Parathyroid adenoma (tissue), 2 donors: ENCODE measurements at regions not wholly inside any gene's neighbourhood (a gene's known extent, or its start where the extent isn't known, plus 50 kb on each side); places are given as distances from the start of the nearest gene placed in this dataset.

Experiments used
- H2AFZ ChIP-seq: fragments of 300-600 bp; sonication (generic); one replicate; pipeline ENCODE4 v1.7.0; 2017; ENCODE audit warnings: antibody characterized with exemption, mild to moderate bottlenecking
- H3K27ac ChIP-seq: fragments of 300-600 bp; sonication (generic); one replicate; pipeline ENCODE4 v1.7.0; 2017
- H3K27me3 ChIP-seq: fragments of 300-600 bp; sonication (generic); one replicate; pipeline ENCODE4 v1.7.0; 2017; ENCODE audit warnings: low read length; ENCODE audit not compliant: control insufficient read depth, insufficient read depth
- H3K36me3 ChIP-seq: fragments of 300-600 bp; sonication (generic); one replicate; pipeline ENCODE4 v1.7.0; 2017; ENCODE audit warnings: low read length; ENCODE audit not compliant: control insufficient read depth, insufficient read depth
- H3K4me1 ChIP-seq: fragments of 300-600 bp; sonication (generic); one replicate; pipeline ENCODE4 v1.7.0; 2017; ENCODE audit warnings: control low read depth
- H3K4me2 ChIP-seq: fragments of 300-600 bp; sonication (generic); one replicate; pipeline ENCODE4 v1.7.0; 2017; ENCODE audit warnings: low read length
- H3K4me3 ChIP-seq: fragments of 300-600 bp; sonication (generic); one replicate; pipeline ENCODE4 v1.7.0; 2017; ENCODE audit warnings: low read depth, low read length
- H3K79me2 ChIP-seq: fragments of 300-600 bp; sonication (generic); one replicate; pipeline ENCODE4 v1.7.0; 2017; ENCODE audit warnings: control low read depth
- H3K9ac ChIP-seq: fragments of 300-600 bp; sonication (generic); one replicate; pipeline ENCODE4 v1.7.0; 2017; ENCODE audit warnings: mild to moderate bottlenecking
- H3K9me3 ChIP-seq: fragments of 300-600 bp; sonication (generic); one replicate; pipeline ENCODE4 v1.7.0; 2017; ENCODE audit warnings: low read length; ENCODE audit not compliant: control insufficient read depth
- TF ChIP-seq, protein P1 (sequence below): fragments of 300-600 bp; sonication (generic); IDR thresholded peaks from one replicate; pipeline ENCODE4 v1.7.0; 2017; ENCODE audit warnings: antibody characterized with exemption, mild to moderate bottlenecking
- donor health status: primary hyperparathyroidism.

DNA sequence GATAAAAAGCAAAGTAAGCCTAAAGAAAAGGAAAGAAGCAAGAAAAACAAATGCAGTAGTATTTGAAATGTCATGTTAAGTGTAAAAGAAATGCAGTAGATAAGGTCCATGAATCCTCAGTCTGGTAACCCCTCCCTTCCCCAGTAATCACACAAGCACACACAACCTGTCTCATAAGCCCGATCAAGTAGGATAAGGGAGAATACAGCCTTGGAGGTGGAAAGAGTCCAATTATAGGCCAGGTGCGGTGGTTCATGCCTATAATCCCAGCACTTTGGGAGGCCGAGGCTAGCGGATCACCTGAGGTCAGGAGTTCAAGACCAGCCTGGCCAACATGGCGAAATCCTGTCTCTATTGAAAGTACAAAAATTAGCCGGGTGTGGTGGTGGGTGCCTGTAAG, 117.9 kb downstream of the GADD45G start:
- H3K9me3 ChIP-seq, result no peaks in the 10 kb centered on the region
- H3K4me2 ChIP-seq, result no peak overlapping the region
- H3K79me2 ChIP-seq, result no peaks in the 10 kb centered on the region
- no peak overlapping the region for H3K4me3 ChIP-seq
- no peak overlapping the region for H2AFZ ChIP-seq
- no peak overlapping the region for H3K9ac ChIP-seq
- H3K27ac ChIP-seq, result no peak overlapping the region
- no peaks in the 10 kb centered on the region for H3K4me1 ChIP-seq
- H3K36me3 ChIP-seq, result no peaks in the 10 kb centered on the region
- TF ChIP-seq, protein P1, sequence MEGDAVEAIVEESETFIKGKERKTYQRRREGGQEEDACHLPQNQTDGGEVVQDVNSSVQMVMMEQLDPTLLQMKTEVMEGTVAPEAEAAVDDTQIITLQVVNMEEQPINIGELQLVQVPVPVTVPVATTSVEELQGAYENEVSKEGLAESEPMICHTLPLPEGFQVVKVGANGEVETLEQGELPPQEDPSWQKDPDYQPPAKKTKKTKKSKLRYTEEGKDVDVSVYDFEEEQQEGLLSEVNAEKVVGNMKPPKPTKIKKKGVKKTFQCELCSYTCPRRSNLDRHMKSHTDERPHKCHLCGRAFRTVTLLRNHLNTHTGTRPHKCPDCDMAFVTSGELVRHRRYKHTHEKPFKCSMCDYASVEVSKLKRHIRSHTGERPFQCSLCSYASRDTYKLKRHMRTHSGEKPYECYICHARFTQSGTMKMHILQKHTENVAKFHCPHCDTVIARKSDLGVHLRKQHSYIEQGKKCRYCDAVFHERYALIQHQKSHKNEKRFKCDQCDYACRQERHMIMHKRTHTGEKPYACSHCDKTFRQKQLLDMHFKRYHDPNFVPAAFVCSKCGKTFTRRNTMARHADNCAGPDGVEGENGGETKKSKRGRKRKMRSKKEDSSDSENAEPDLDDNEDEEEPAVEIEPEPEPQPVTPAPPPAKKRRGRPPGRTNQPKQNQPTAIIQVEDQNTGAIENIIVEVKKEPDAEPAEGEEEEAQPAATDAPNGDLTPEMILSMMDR, result no peak
- H3K27me3 ChIP-seq, result no peaks in the 10 kb centered on the region

DNA sequence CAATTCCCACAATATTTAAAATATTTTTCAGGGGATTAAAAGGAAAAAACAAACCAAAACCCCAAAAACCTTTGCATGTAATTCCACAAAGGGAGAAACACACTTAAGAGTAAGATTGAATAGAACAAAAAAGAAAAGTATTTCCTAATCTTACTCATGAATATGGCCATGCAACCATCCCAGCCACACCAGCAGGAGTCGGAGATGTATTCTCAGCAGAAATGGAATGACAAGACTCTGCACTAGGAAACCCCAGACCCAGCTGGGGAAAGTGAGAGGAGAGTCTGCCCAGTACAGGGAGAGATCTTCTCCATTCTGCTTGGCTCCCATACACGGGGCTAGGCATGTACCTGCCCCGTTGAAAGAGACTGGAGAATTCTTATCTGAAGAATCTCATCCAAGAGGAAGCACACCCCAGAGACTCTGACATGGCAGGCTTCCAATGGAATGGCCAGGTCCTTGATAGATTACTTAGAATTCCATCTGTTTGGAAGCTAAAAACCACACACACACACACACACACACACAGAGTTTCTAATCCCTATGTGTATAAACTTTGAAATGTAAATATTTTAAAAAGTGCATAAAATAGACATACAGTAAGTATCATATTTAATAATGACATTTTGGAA, 118.8 kb downstream of the GADD45G start:
- no peak overlapping the region for H3K4me3 ChIP-seq
- no peak overlapping the region for H3K27ac ChIP-seq
- TF ChIP-seq, protein P1, result no peak
- no peaks in the 10 kb centered on the region for H3K79me2 ChIP-seq
- H3K4me1 ChIP-seq, result no peaks in the 10 kb centered on the region
- H3K9ac ChIP-seq, result no peak overlapping the region
- H3K36me3 ChIP-seq, result no peaks in the 10 kb centered on the region
- no peaks in the 10 kb centered on the region for H3K27me3 ChIP-seq
- H3K9me3 ChIP-seq, result no peaks in the 10 kb centered on the region
- no peak overlapping the region for H2AFZ ChIP-seq
- H3K4me2 ChIP-seq, result no peak overlapping the region

DNA sequence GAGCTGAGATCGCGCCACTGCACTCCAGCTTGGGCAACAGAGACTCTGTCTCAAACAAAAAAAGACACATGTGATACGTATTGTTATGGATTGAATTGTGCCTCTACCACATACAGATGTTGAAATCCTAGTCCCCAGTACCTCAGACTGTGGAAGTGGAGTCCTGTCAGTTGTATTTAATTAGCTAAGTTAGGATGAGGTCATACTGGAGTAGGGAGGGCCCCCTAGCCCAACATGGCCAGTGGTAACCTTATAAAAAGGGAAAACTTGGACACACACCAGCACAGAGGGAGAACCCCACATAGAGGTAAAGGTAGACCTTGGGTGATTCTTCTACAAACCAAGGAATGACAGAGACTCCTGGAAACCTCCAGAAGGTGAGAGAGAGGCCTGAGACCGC, 119.8 kb downstream of the GADD45G start:
- no peaks in the 10 kb centered on the region for H3K36me3 ChIP-seq
- H3K27ac ChIP-seq, result no peak overlapping the region
- H3K9ac ChIP-seq, result no peak overlapping the region
- no peak overlapping the region for H3K4me3 ChIP-seq
- no peaks in the 10 kb centered on the region for H3K9me3 ChIP-seq
- no peaks in the 10 kb centered on the region for H3K79me2 ChIP-seq
- H2AFZ ChIP-seq, result no peak overlapping the region
- no peaks in the 10 kb centered on the region for H3K4me1 ChIP-seq
- no peak overlapping the region for H3K4me2 ChIP-seq
- no peaks in the 10 kb centered on the region for H3K27me3 ChIP-seq
- TF ChIP-seq, protein P1, result no peak

DNA sequence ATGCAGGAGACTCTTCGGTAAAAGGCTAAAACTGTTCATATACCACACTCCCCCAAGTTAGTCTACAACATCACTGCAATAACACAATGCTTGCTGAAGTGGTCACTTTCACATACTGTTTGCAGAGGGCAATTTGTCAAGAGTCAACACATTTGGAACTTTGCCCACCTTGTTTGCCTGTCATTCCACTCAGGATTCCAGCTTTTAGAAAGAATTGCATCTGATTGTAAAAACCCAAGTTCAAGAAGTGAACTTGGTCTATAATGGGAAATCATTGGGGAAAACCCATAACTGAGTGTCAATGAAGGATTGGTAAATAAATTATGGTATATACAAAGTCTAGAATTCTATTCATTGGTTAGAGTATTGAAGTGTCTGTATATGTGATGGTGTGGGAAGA, 120.5 kb downstream of the GADD45G start:
- Histone ChIP-seq H3K36me3 (no peaks in the 10 kb centered on the region), H3K9ac (no peak overlapping the region), H2AFZ (no peak overlapping the region), H3K4me2 (no peak overlapping the region), H3K9me3 (no peaks in the 10 kb centered on the region), H3K4me1 (no peaks in the 10 kb centered on the region), H3K27me3 (no peaks in the 10 kb centered on the region), H3K79me2 (no peaks in the 10 kb centered on the region), H3K4me3 (no peak overlapping the region), H3K27ac (no peak overlapping the region)
- TF ChIP-seq, protein P1, result no peak

DNA sequence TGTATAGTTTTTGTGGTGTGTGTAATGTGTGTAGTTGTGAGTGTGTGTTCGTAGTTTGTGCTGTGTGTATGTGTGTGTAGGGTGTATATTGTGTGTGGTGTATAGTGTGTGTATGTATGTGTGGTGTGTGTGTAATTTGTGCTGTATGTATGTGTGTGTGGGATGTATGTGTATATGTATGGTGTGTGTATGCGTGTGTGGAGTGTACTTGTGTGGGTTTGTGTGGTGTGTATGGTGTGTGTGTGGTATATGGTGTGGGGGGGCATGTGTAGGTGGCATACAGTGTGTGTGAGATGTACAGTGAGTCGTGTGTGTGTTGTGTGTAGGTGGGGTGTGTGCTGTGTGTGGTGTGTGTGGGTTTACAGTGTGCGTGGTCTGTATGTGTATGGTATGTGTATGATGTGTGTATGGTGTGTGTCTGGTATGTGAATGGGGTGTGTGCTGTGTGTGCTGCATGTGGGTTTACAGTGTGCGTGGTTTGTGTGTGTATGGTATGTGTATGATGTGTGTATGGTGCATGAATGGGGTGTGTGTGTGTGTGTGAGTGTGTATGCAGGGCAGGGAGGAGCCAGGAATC, 125.2 kb downstream of the GADD45G start:
- H3K9ac ChIP-seq, result no peak overlapping the region
- peaks cover 15% of the 10 kb centered on the region for H3K4me1 ChIP-seq
- H3K4me2 ChIP-seq, result no peak overlapping the region
- no peaks in the 10 kb centered on the region for H3K9me3 ChIP-seq
- no peaks in the 10 kb centered on the region for H3K27me3 ChIP-seq
- TF ChIP-seq, protein P1, result no peak
- no peak overlapping the region for H3K4me3 ChIP-seq
- no peak overlapping the region for H3K27ac ChIP-seq
- no peak overlapping the region for H2AFZ ChIP-seq
- no peaks in the 10 kb centered on the region for H3K36me3 ChIP-seq
- H3K79me2 ChIP-seq, result no peaks in the 10 kb centered on the region
